ENCODE measurements at regions not wholly inside any gene's neighbourhood (a gene's known extent, or its start where the extent isn't known, plus 50 kb on each side); places are given as distances from the start of the nearest gene placed in this dataset.

DNA sequence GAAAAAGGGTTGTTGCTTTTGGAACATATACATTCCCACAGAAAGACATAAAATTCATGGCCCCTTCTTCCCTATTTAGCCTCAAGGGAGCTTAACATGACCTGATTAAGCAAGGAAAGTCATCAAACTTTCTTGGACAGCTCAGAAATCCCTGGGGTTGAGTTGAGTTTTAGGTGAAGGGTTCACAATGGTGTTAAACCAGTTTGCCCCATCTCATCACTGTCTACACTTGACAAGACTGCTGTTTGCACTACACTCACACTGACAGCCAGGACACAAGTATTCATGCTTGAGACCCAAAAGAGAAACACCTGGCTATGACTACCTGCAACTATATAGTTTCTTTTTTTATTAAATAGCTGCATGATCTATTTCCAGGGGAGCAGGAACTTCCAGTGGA is 209.8 kb upstream of the TMEM45B start:
- TF ChIP-seq CTCF (conservative IDR thresholded peaks at IDR 0.05; ENCODE audit: low read depth, low read length): no peak
- no peak for TF ChIP-seq RAD21 (IDR thresholded peaks at IDR 0.05; ENCODE audit: low read length)

Data from IMR-90 (cell line).